ENCODE measurements at regions not wholly inside any gene's neighbourhood (a gene's known extent, or its start where the extent isn't known, plus 50 kb on each side); places are given as distances from the start of the nearest gene placed in this dataset.

DNA sequence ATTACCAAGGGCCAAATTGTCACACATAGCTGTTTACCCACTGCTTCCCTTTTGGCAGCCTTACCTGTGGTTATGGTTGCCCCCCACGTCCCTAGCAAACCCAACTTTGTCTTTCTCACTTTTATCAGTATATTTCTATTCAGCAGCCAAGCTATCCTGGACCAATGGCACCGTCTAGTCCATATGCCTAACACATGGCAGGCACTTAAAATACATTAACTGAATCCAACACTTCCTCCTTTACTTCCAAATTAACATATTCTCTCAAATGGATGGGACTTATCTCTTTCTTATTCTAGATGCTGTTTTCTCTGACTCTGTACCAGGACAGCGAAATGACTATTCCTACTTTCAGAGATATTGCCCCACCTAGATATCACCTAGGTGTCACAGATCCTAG lies 50.9 kb upstream of the SLC44A1 start:
- TF ChIP-seq, protein P1, sequence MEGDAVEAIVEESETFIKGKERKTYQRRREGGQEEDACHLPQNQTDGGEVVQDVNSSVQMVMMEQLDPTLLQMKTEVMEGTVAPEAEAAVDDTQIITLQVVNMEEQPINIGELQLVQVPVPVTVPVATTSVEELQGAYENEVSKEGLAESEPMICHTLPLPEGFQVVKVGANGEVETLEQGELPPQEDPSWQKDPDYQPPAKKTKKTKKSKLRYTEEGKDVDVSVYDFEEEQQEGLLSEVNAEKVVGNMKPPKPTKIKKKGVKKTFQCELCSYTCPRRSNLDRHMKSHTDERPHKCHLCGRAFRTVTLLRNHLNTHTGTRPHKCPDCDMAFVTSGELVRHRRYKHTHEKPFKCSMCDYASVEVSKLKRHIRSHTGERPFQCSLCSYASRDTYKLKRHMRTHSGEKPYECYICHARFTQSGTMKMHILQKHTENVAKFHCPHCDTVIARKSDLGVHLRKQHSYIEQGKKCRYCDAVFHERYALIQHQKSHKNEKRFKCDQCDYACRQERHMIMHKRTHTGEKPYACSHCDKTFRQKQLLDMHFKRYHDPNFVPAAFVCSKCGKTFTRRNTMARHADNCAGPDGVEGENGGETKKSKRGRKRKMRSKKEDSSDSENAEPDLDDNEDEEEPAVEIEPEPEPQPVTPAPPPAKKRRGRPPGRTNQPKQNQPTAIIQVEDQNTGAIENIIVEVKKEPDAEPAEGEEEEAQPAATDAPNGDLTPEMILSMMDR (IDR thresholded peaks at IDR 0.05; ENCODE audit: low read depth, low read length): no peak
- no peak for TF ChIP-seq EZH2phosphoT487 (IDR thresholded peaks at IDR 0.05; ENCODE audit: low read depth)
